SK-MEL-5 (cell line): ENCODE measurements at regions not wholly inside any gene's neighbourhood (a gene's known extent, or its start where the extent isn't known, plus 50 kb on each side); places are given as distances from the start of the nearest gene placed in this dataset.

ENCODE experiments used
- DNase-seq: peaks from one replicate; pipeline ENCODE4 v3.0.0-alpha.2; 2016; ENCODE audit warnings: low read depth, low spot score
- in situ Hi-C: cut with HindIII; loops from 2 replicates; pipeline ENCODE4 v1.10.0; 2016; ENCODE audit warnings: low sequenced_read_pairs, high pct_unique_total_duplicates, low pct_unique_long_range_greater_than_20kb

GRCh38 chr5:133884569-133885311 is 83.7 kb downstream of the C5orf15 start:
- in situ Hi-C loops, result no loop called here
- DNase-seq, result no peak

GRCh38 chr5:133883916-133884315 is 84.5 kb downstream of the C5orf15 start:
- in situ Hi-C loops, result no loop called here
- DNase-seq, result no peak

- in situ Hi-C loops, result no loop called here
- DNase-seq, result no peak
Measured at GRCh38 chr5:133882846-133883245, 85.6 kb downstream of the C5orf15 start.

- in situ Hi-C loops, result no loop called here
Measured at GRCh38 chr5:133882389-133882695, 86.1 kb downstream of the C5orf15 start.

GRCh38 chr5:133881576-133882388 is 86.6 kb downstream of the C5orf15 start:
- in situ Hi-C loops, result no loop called here

More at GRCh38 chr5:133882389-133882695, 86.1 kb downstream of the C5orf15 start:
- no peak for DNase-seq

GRCh38 chr5:133878236-133878555 is 90.2 kb downstream of the C5orf15 start:
- DNase-seq, result no peak
- in situ Hi-C loops, result no loop called here

More at GRCh38 chr5:133881576-133882388, 86.6 kb downstream of the C5orf15 start:
- no peak for DNase-seq

- no peak for DNase-seq
- in situ Hi-C loops, result no loop called here
Measured at GRCh38 chr5:133877351-133878235, 90.8 kb downstream of the C5orf15 start.

- in situ Hi-C loops, result no loop called here
- no peak for DNase-seq
Measured at GRCh38 chr5:133876266-133876665, 92.2 kb downstream of the C5orf15 start.

- in situ Hi-C loops, result no loop called here
- no peak for DNase-seq
Measured at GRCh38 chr5:133875179-133875578, 93.2 kb downstream of the C5orf15 start.

- in situ Hi-C loops, result no loop called here
- no peak for DNase-seq
Measured at GRCh38 chr5:133873449-133873848, 95.0 kb downstream of the C5orf15 start.

GRCh38 chr5:133870661-133871060 is 97.8 kb downstream of the C5orf15 start:
- in situ Hi-C loops, result no loop called here
- DNase-seq, result no peak

GRCh38 chr5:133869519-133870335 is 98.7 kb downstream of the C5orf15 start:
- in situ Hi-C loops, result no loop called here
- DNase-seq, result no peak

- in situ Hi-C loops, result no loop called here
- peak; percentile 76 for DNase-seq
Measured at GRCh38 chr5:133868946-133869518, 99.4 kb downstream of the C5orf15 start.

GRCh38 chr5:133867851-133868545 is 100.4 kb downstream of the C5orf15 start:
- in situ Hi-C loops, result no loop called here
- no peak for DNase-seq

- in situ Hi-C loops, result no loop called here
- no peak for DNase-seq
Measured at GRCh38 chr5:133867341-133867740, 101.1 kb downstream of the C5orf15 start.

GRCh38 chr5:133866903-133867245 is 101.6 kb downstream of the C5orf15 start:
- in situ Hi-C loops, result no loop called here
- DNase-seq, result no peak
